NCI-H82 treated with DMSO at 0.1 percent for 48 hours (cell line): ENCODE measurements at regions not wholly inside any gene's neighbourhood (a gene's known extent, or its start where the extent isn't known, plus 50 kb on each side); places are given as distances from the start of the nearest gene placed in this dataset.
"Not testable (repeated sequence)": the region's sequence is repeated elsewhere in the genome, so short reads cannot be mapped to it uniquely, and the experiment has no call there.

ENCODE experiments used
- DNase-seq: peaks from one replicate; lab custom pipeline; 2025; ENCODE audit not compliant: unreplicated experiment; lab: John Stamatoyannopoulos, UW

- no peak for DNase-seq
These were observed 54.1 kb upstream of the SHLD1 start for GRCh38 chr20:5696011-5696559.

GRCh38 chr20:5691918-5692618, 58.1 kb upstream of the SHLD1 start:
- DNase-seq, result no peak

GRCh38 chr20:5689463-5689862, 60.7 kb upstream of the SHLD1 start:
- no peak for DNase-seq

DNA sequence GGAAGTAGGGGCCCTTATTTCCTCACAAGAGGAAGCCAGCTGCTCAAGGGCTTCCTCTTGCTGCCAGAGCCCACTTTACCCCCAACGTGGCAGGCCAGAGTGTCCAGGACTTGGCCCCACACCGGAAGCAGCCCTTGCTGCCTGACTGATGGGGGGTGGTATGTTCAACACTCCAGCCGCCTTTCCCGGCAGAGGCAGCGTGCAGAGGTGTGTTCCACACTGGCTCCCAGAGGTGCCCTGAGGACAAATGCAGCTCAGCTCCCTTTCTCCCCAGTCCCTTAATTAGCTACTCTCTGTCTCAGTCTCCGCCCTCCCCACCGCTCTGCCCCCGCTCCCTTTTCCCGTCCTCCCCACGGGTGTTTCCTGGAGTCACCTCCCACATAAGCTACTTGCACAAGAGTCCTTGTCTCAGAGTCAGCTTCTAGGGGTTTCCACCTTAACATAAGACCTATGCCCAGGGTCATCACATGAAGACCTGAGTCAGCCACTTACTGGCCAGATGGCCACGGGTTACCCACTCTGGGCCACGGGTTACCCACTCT, 61.7 kb upstream of the SHLD1 start:
- DNase-seq, result peak; percentile 13

GRCh38 chr20:5687884-5688283, 62.3 kb upstream of the SHLD1 start:
- no peak for DNase-seq

DNA sequence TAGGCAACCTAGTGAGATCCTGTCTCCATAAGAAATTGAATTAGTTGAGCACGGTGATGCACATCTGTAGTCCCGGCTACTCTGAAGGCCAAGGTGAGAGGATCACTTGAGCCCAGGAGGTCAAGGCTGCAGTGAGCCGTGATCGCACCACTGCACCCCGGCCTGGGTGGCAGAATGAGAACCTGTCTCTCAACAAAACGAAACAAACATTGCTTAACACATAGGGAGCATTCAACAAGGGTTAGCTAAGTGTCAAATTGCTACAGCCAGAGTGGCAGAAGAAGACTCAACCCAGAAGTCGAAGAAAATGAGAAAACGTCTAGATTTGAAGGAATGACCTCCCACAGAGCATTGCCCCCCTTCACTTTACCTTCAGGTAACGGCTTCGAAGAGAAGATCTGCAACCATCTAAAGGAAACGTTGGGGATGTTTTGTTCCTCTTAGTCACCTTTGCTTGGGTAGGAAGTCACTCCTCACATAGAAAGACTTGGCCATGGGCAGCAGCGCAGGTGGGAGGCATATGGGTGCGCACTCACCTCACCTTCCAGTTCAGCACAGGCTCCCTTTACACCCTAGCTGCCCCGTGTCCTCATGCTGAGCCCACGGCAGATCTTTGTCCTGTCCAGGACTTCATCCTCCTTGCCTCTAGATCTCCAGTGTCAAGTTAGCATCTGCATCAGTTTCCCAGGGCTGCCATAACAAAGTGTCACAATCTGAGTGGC, 63.7 kb upstream of the SHLD1 start:
- no peak for DNase-seq

DNA sequence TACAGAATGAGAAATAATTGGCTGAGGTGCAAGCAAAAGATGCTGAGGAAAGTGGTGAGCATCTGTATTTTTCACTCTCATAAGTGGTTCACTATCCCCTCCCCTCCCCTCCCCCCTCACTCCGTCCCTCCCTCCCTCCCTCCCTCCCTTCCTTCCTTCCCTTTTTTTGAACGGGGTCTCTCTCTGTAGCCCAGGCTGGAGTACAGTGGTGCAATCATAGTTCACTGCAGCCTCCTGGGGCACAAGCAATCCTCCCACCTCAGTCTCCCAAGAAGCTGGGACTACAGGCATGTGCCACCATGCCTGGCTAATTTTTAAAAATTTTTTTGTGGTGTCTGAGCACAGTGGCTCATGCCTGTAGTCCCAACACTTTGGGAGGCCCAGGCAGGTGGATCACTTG, 67.6 kb upstream of the SHLD1 start:
- not testable (repeated sequence) for DNase-seq

- no peak for DNase-seq
These were observed 69.4 kb upstream of the GPCPD1 start for GRCh38 chr20:5680192-5680591.

DNA sequence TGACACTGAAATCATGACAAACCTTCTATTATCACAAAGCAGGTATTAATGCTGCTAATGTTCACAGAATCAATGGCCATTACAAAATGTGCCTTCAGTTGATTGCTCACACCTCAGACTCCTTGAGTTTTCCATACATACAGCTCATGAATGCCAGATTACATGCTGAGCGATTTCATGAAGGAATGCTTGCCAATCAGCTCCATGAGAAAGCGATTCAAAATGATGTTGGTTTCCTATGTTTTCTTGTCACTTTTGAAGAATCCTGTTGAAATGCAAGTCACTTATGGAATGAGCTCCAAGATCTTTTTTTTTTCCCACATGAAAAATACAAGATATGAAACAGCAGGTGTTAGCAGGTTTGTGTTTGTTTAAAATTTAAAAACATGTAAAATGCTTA, 68.0 kb upstream of the GPCPD1 start:
- no peak for DNase-seq

DNA sequence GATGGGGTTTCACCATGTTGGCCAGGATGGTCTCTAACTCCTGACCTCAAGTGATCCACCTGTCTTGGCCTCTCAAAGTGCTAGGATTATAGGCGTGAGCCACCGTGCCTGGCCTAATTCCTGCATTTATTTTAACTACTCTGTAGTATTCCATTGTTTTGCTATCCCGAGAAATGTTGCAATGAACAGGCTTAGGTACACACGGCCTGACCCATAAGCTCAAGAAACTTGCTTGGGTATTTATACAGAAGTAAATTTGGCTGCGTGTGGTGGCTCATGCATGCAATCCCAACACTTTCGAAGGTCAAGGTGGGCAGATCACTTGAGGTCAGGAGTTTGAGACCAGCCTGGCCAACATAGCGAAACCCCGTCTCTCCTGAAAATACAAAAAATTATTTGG, 67.1 kb upstream of the GPCPD1 start:
- not testable (repeated sequence) for DNase-seq

DNA sequence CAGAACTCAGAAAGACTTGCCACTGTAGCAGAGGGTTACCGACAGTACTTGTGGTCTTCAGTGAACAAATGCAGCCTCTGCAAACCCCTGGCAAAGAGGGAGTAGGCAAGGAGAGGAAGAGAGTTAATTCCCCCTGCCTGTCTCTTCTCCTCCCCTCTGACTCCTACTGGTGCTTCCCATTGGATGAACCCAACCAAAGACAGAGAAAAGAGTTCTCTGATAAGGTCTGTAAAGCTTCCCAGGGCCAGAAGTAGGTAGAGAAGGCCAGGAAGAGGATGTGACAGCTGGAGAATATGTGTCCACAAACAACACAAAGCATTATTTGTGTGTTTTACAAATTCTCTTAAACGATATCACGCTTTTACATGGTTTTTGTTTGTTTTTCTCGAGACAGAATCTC, 66.6 kb upstream of the GPCPD1 start:
- DNase-seq, result no peak

DNA sequence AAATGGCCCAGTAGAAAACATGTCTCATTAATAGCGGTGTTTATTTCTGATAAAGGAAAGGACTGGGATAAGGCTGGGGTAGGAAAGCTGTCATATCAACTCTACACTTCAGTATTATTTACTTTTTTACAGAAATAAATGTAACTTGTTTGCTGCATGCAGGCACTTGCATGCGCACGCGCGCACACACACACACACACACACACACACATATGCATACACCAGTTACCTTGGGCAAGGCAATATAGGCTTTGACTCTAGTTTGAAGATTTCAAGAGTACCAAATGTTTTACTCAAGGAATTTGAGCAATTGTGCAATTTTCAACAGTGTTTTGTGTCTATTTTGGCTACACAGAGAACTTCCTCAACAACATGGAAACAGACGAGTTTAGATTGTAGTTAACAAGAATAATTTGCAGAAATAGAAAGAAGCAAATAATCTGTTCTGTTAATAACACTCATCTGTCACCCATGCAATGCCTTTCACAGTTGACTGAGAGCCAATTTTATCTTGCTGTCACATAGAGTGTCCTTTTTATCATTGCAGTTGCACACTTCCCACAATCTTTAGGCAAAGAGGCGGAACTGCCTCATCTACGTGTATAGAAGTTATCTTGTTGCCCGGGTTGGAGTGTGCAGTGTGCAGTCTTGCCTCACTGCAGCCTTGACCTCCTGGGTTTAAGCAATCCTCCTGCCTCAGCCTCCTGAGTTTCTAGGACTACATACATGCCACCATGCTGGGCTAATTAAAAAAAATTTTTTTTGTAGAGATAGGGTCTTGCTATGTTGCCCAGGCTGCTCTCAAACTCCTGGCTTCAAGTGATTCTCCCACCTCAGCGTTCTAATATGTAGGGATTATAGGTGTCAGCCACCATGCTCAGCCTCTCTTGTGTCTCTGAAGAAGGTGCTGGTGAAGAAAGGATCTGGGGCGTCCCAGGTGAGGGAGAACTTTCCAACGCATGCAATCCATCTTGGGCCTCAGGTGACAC, 64.6 kb upstream of the GPCPD1 start:
- no peak for DNase-seq

DNA sequence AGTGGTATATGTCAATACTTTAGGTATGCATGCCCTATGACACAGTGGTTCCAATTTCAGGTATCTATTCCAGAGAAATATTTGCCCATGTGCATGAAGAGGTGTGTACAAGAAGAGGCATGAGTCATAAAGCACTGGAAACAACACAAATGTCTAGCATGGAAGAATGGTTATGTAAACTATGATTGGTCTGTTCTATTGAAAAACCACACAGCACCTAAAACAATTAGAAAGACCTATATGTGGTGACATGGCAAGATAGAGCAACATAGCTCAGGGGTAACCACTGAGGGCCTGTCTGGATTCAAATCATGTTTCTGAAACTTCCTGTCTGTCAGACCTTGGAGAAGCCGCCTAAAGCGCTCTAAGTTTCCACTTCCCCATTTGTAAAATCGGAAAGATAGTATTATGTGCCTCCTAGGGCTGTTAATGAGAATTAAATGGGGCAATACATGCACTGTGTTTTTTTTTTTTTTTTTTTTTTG, 63.4 kb upstream of the GPCPD1 start:
- no peak for DNase-seq

DNA sequence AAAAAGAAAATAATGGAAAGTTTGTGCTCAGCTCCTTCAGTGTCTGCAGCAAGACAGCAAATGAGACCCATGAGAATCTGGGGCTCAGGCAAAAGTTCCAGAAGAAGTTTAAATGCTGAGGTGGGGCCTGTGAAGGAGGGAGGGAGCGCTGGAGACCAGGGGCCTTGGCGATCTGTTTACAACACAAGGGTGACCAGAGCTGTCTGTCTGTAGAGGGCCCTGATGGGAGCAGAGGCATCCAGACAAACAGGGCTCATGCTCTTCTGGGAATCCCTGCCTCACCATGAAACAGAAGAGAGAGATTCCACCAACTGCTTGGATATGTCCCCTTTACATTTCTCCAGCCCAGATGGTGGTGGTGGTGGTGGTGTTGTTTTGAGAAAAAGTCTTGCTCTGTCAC, 60.1 kb upstream of the GPCPD1 start:
- DNase-seq, result no peak

- no peak for DNase-seq
These were observed 59.3 kb upstream of the GPCPD1 start for GRCh38 chr20:5670036-5670536.

DNA sequence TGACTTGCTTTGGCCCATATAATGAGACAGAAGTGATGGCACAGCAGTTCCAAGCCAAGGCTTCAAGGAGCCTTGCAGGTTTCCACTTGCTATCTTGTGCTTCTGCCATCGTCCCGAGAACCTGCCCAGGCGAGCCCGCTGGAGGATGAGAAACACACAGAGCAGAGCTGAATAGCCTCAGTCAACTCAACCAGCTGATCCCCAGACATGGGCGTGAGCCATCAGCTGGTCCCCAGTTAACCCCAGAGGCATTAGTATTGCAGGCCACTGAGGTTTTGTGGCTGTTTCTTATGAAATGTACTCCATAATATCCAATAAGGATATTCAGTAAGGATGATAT, 57.7 kb upstream of the GPCPD1 start:
- no peak for DNase-seq

DNA sequence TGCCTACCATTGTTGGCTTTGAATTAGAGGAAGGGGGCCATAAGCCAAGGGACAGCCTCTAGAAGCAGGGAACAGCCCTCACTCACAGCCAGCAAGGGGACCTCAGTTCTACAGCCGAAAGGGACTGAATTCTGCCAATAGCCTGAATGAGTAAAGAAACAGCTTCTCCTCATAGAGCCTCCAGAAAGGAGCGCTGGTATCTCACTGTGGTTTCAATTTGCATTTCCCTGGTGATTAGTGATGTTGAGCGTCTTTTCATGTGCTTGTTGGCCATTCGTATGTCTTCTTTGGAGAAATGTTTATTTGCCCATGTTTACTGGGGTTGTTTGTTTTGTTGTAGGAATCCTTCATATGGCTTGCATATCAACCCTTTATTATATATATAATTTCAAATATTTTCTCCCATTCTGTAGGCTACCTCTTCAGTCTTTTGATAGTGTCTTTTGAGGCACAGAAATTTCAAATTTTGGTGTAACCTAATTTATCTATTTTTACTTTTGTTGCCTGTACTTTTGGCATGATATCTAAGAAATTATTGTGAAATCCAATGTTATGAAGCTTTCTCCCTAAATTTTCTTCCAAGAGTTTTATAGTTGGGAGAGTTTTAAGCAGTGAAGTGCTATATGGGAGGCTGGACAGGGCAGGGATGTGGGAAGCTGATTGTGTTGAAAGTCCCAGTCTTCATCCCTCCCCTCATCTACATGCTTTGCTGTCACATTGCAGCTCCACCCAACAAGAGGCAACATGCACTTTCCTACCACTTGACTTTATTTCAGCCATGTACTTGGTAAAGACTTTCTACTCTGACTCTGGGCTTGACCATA, 57.1 kb upstream of the GPCPD1 start:
- no peak for DNase-seq

DNA sequence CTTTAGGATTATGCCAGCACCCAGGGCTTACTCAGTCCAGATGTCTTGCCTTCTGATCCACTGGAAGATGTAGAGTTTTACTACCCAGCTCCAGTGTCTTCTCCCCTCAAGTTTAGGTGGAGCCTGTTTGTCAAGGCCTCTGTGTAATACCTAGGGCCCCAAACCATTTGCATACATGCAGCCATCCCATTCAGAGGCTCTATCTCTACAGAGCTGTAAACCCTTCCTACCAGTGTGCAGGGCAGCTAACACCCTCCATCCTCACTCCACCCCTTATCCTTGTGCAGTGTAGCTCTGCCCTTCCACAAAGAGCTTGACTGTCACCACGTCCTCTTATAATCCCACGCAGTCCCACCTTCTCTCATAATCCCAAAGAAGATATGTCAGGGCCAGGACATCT, 54.6 kb upstream of the GPCPD1 start:
- no peak for DNase-seq

DNA sequence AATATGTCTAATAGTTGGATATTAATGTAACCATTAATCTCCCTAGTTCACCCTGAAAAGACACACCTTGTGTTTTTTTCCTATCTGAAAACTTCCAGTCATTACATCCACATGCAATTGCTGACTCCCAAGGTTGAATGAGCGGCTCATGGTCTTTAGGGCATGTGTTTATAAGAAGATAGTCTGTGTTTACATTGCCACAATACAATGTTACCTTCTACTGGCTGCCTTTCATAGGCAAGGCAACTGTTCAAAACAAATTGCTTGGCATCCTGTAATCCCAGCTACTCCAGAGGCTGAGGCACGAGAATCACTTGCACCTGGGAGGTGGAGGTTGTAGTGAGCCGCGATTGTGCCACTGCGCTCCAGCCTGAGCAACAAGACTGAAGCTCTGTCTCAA, 52.6 kb upstream of the GPCPD1 start:
- DNase-seq, result no peak

DNA sequence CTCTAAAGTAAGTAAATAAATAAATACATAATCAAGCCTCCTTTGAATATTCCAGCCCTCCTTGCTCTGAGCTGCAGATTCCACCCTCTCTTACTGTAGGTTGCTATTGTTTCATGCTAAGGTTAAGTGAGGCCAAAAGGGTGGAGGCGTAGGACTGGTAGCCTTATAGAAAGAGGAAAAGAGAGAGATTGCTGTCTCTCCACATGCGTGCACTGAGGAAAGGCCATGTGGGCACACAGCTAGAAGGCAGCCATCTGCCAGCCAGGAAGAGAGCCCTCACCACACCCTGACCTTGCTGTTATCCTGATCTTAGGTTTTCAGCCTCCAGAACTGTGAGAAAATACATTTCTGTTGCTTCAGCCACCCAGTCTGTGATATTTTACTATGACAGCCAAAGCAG, 52.0 kb upstream of the GPCPD1 start:
- no peak for DNase-seq
